Fibroblast of mammary gland (primary cell): ENCODE measurements at regions not wholly inside any gene's neighbourhood (a gene's known extent, or its start where the extent isn't known, plus 50 kb on each side); places are given as distances from the start of the nearest gene placed in this dataset.
"Not testable (repeated sequence)": the region's sequence is repeated elsewhere in the genome, so short reads cannot be mapped to it uniquely, and the experiment has no call there.

Experiments used
- DNase-seq: peaks from one replicate; pipeline ENCODE4 v3.0.0-alpha.2; 2010; ENCODE audit warnings: low read depth
- H3K4me3 ChIP-seq: 2 replicates; pipeline ENCODE4 v1.5.1; 2011; ENCODE audit warnings: low read depth, mild to moderate bottlenecking, low read length, moderate library complexity; ENCODE audit not compliant: control insufficient read depth
- TF ChIP-seq, protein P1 (sequence below): conservative IDR thresholded peaks from 2 replicates; pipeline ENCODE4 v1.5.1; 2011; ENCODE audit warnings: low read depth, low read length, inconsistent platforms; ENCODE audit not compliant: control insufficient read depth, insufficient read depth

DNA sequence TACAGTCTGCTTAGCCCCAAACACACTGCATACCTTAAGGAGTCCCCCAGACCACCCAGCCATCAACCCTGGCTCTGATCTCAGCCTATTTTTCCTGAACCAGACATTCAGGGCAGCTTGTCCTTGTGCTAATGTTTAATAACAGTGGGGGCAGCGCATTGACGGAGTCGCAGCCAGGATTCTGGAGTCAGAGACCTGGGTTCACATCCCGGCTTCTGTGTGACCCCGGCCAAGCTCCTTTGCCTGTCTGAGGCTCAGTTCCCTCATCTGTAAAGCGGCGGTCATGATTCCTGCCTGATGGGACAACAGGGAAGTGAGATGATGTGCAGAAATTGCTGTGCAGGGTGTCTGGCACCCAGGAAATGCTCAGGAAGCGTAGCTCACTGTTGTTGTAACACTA is 63.1 kb downstream of the MATN1 start:
- no peak for DNase-seq
- TF ChIP-seq, protein P1, sequence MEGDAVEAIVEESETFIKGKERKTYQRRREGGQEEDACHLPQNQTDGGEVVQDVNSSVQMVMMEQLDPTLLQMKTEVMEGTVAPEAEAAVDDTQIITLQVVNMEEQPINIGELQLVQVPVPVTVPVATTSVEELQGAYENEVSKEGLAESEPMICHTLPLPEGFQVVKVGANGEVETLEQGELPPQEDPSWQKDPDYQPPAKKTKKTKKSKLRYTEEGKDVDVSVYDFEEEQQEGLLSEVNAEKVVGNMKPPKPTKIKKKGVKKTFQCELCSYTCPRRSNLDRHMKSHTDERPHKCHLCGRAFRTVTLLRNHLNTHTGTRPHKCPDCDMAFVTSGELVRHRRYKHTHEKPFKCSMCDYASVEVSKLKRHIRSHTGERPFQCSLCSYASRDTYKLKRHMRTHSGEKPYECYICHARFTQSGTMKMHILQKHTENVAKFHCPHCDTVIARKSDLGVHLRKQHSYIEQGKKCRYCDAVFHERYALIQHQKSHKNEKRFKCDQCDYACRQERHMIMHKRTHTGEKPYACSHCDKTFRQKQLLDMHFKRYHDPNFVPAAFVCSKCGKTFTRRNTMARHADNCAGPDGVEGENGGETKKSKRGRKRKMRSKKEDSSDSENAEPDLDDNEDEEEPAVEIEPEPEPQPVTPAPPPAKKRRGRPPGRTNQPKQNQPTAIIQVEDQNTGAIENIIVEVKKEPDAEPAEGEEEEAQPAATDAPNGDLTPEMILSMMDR, result no peak
- no peak overlapping the region for H3K4me3 ChIP-seq

- DNase-seq, result no peak
- H3K4me3 ChIP-seq, result no peak overlapping the region
- TF ChIP-seq, protein P1, result no peak
Observed at GRCh38 chr1:30659702-30660101, 63.7 kb downstream of the MATN1 start.

- not testable (repeated sequence) for DNase-seq, H3K4me3 ChIP-seq
Observed at GRCh38 chr1:30658375-30658774, 65.0 kb downstream of the MATN1 start.

DNA sequence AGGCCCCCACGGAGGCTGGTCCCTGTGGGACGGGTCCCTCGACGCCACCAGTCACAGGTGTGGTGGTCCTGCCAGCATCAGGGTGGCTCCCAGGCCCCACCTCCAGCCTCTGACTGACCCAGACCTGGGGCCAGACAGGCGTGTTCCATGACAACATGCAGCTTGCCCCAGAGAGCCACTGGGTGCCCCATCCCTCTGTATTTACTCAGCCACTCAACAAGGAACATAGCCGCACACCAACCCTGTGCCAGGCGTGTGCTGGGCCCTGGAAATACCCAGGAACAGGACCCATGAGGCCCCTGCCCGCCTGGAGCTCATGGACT is 65.4 kb downstream of the MATN1 start:
- no peak overlapping the region for H3K4me3 ChIP-seq
- DNase-seq, result no peak
- TF ChIP-seq, protein P1, result no peak

- no peak for DNase-seq
- no peak overlapping the region for H3K4me3 ChIP-seq
- TF ChIP-seq, protein P1, result no peak
Observed at GRCh38 chr1:30657131-30658013, 66.0 kb downstream of the MATN1 start.

GRCh38 chr1:30656171-30656940 is 67.0 kb downstream of the MATN1 start:
- no peak for DNase-seq
- TF ChIP-seq, protein P1, result no peak
- H3K4me3 ChIP-seq, result no peak overlapping the region

- DNase-seq, result no peak
- no peak overlapping the region for H3K4me3 ChIP-seq
- TF ChIP-seq, protein P1, result no peak
Observed at GRCh38 chr1:30655672-30656071, 67.7 kb downstream of the MATN1 start.
